ENCODE measurements at regions not wholly inside any gene's neighbourhood (a gene's known extent, or its start where the extent isn't known, plus 50 kb on each side); places are given as distances from the start of the nearest gene placed in this dataset.

GRCh38 chr10:83960125-83960524, 179.2 kb upstream of the GHITM start:
- WGBS (ENCODE audit: missing lambda C conversion rate) = 0% methylated on average over 1 of the region's 1 CpG
- no peaks in the 10 kb centered on the region for H3K9me3 ChIP-seq
- FAIRE-seq (no peak), DNase-seq (ENCODE audit: low read depth in 1 of 2, low spot score in 1 of 2) (no peak), ATAC-seq (no peak)
- TF ChIP-seq RNF2 (IDR thresholded peaks at IDR 0.05; ENCODE audit: borderline replicate concordance, low read depth) = no peak
- TF ChIP-seq NPAS2 (CRISPR knock-in tag; IDR thresholded peaks at IDR 0.05; ENCODE audit: borderline replicate concordance) = no peak
- TF ChIP-seq HES2 (IDR thresholded peaks at IDR 0.05) = no peak
- no peak for TF ChIP-seq ZFP36 (IDR thresholded peaks at IDR 0.05; ENCODE audit: borderline replicate concordance, partially characterized antibody)
- TF ChIP-seq JUN (IDR thresholded peaks at IDR 0.05) = no peak
- TF ChIP-seq E2F6 (IDR thresholded peaks at IDR 0.05; ENCODE audit: borderline replicate concordance, low read depth) = no peak
- TF ChIP-seq POLR2A (IDR thresholded peaks at IDR 0.05; ENCODE audit: low read length) = no peak
- TF ChIP-seq EHMT2 (IDR thresholded peaks at IDR 0.05; ENCODE audit: low read depth) = no peak
- TF ChIP-seq, protein P1, sequence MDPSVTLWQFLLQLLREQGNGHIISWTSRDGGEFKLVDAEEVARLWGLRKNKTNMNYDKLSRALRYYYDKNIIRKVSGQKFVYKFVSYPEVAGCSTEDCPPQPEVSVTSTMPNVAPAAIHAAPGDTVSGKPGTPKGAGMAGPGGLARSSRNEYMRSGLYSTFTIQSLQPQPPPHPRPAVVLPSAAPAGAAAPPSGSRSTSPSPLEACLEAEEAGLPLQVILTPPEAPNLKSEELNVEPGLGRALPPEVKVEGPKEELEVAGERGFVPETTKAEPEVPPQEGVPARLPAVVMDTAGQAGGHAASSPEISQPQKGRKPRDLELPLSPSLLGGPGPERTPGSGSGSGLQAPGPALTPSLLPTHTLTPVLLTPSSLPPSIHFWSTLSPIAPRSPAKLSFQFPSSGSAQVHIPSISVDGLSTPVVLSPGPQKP (IDR thresholded peaks at IDR 0.05; ENCODE audit: low read depth, low read length) = no peak
- TF ChIP-seq MAZ (IDR thresholded peaks at IDR 0.05; ENCODE audit: borderline replicate concordance, low read depth, low read length) = no peak
- TF ChIP-seq MYC (IDR thresholded peaks at IDR 0.05; ENCODE audit: borderline replicate concordance, low read length) = no peak
- no peak for TF ChIP-seq ESRRA (IDR thresholded peaks at IDR 0.05; ENCODE audit: borderline replicate concordance, low read length)
- no peak for TF ChIP-seq TFCP2L1 (CRISPR knock-in tag; IDR thresholded peaks at IDR 0.05)
- no peak for TF ChIP-seq RAD21 (conservative IDR thresholded peaks at IDR 0.05 in 1 of 2, IDR thresholded peaks at IDR 0.05 in 1 of 2)
- CTCF ChIA-PET = interaction anchor here (0.7 kb wide), 1 partner anchor 1604 kb away, joined by 3 read pairs; no protein-coding TSS in a partner anchor
- H3K4me1 ChIP-seq = no peaks in the 10 kb centered on the region
- no peak overlapping the region for H3K27ac ChIP-seq
- H3K4me2 ChIP-seq = no peak overlapping the region
- POLR2A ChIA-PET = no interaction called here
- no peak overlapping the region for H3K4me3 ChIP-seq

DNA sequence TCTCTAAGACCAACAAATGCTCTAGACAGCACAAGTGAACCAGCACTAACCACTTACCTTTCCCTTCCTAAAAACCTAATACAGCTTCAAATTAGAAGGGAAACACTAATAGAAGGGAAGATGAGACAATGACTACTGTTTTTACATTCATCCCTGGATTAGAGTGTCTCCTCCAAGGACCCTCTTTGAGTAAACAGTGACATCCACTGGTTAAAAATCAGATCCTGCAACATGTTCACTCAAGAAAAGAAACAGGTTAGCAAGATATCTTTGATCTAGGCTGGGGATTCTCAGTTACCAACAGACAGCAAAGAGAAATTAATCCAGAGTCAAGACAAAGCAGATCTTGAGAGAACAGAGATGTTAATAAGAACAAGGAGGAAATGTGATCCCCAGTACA, 177.7 kb upstream of the GHITM start:
- CTCF ChIA-PET = no interaction called here
- DNase-seq (ENCODE audit: low read depth in 1 of 2, low spot score in 1 of 2) (no peak), ATAC-seq (no peak), FAIRE-seq (no peak)
- POLR2A ChIA-PET = no interaction called here
- TF ChIP-seq MAFK (IDR thresholded peaks at IDR 0.05; ENCODE audit: partially characterized antibody) = no peak
- TF ChIP-seq RAD21 (conservative IDR thresholded peaks at IDR 0.05 in 1 of 2, IDR thresholded peaks at IDR 0.05 in 1 of 2) = 0 out of 5 replicates have a peak, but pooled peaks of 1 of the 2 experiments have one; percentile 14
- no peak for TF ChIP-seq MAX (IDR thresholded peaks at IDR 0.05)
- TF ChIP-seq ZC3H11A (IDR thresholded peaks at IDR 0.05) = no peak
- TF ChIP-seq ESRRA (IDR thresholded peaks at IDR 0.05; ENCODE audit: borderline replicate concordance, low read length) = no peak
- H3K27ac ChIP-seq = no peak overlapping the region
- no peaks in the 10 kb centered on the region for H3K9me3 ChIP-seq
- H3K4me3 ChIP-seq = no peak overlapping the region
- H3K4me1 ChIP-seq = no peaks in the 10 kb centered on the region
- no peak overlapping the region for H3K4me2 ChIP-seq

DNA sequence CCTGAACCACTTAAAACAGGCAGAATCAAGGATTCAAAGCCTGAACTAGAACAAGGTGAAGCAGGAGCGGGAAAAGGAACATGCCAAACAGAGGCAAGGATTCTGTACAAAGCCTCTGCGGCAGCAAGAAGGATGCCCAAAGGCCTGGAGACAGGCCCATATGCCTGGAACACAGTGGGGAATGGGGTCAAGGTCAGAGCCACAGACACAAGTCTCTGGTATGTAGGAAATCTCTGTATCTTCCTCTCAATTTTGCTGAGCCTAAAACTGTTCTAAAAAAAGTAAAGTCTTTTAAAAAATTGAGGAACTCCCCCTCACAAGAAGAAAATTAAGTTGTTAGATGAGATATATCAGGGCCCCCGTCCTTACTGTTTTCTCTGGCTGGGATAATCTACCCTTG, 175.9 kb upstream of the GHITM start:
- TF ChIP-seq NR3C1 (IDR thresholded peaks at IDR 0.05) (no peak), NPAS2 (CRISPR knock-in tag; IDR thresholded peaks at IDR 0.05; ENCODE audit: borderline replicate concordance) (no peak), CTCF (IDR thresholded peaks at IDR 0.05) (no peak), ZSCAN20 (CRISPR knock-in tag; IDR thresholded peaks at IDR 0.05) (no peak), RFX5 (IDR thresholded peaks at IDR 0.05) (no peak), ZNF302 (CRISPR knock-in tag; IDR thresholded peaks at IDR 0.05) (no peak), CBX2 (IDR thresholded peaks at IDR 0.05; ENCODE audit: borderline replicate concordance, low read depth) (no peak), POLR2A (IDR thresholded peaks at IDR 0.05; ENCODE audit: low read length) (no peak), TFCP2L1 (CRISPR knock-in tag; IDR thresholded peaks at IDR 0.05) (no peak), TP53 (CRISPR knock-in tag; IDR thresholded peaks at IDR 0.05) (no peak), MAZ (IDR thresholded peaks at IDR 0.05; ENCODE audit: borderline replicate concordance, low read depth, low read length) (no peak), POLR2AphosphoS2 (conservative IDR thresholded peaks at IDR 0.05; ENCODE audit: low read length) (no peak)
- TF ChIP-seq, protein P2, sequence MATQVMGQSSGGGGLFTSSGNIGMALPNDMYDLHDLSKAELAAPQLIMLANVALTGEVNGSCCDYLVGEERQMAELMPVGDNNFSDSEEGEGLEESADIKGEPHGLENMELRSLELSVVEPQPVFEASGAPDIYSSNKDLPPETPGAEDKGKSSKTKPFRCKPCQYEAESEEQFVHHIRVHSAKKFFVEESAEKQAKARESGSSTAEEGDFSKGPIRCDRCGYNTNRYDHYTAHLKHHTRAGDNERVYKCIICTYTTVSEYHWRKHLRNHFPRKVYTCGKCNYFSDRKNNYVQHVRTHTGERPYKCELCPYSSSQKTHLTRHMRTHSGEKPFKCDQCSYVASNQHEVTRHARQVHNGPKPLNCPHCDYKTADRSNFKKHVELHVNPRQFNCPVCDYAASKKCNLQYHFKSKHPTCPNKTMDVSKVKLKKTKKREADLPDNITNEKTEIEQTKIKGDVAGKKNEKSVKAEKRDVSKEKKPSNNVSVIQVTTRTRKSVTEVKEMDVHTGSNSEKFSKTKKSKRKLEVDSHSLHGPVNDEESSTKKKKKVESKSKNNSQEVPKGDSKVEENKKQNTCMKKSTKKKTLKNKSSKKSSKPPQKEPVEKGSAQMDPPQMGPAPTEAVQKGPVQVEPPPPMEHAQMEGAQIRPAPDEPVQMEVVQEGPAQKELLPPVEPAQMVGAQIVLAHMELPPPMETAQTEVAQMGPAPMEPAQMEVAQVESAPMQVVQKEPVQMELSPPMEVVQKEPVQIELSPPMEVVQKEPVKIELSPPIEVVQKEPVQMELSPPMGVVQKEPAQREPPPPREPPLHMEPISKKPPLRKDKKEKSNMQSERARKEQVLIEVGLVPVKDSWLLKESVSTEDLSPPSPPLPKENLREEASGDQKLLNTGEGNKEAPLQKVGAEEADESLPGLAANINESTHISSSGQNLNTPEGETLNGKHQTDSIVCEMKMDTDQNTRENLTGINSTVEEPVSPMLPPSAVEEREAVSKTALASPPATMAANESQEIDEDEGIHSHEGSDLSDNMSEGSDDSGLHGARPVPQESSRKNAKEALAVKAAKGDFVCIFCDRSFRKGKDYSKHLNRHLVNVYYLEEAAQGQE (IDR thresholded peaks at IDR 0.05) = no peak
- DNase-seq (ENCODE audit: low read depth in 1 of 2, low spot score in 1 of 2) (no peak), FAIRE-seq (no peak), ATAC-seq (no peak)
- H3K4me2 ChIP-seq = no peak overlapping the region
- WGBS (ENCODE audit: missing lambda C conversion rate) = 3% methylated on average over 3 of the region's 3 CpGs
- H3K4me1 ChIP-seq = no peaks in the 10 kb centered on the region
- no peak overlapping the region for H3K4me3 ChIP-seq
- no peak overlapping the region for H3K27ac ChIP-seq
- POLR2A ChIA-PET = no interaction called here
- CTCF ChIA-PET = no interaction called here
- H3K9me3 ChIP-seq = no peaks in the 10 kb centered on the region

All from A549 (cell line).